IMR-90 (cell line): ENCODE measurements at regions not wholly inside any gene's neighbourhood (a gene's known extent, or its start where the extent isn't known, plus 50 kb on each side); places are given as distances from the start of the nearest gene placed in this dataset.

ENCODE experiments used
- ATAC-seq: fragments of 200-7000 bp; cut with Tn5 transposase; 2 replicates; pipeline ENCODE4 v1.9.1; 2020; ENCODE audit warnings: low read depth, mild to moderate bottlenecking, moderate library complexity
- BruUV-seq: library from RNA; stranded (reverse); fragments of 400-500 nt; replicated peaks from 2 replicates; lab custom pipeline; 2021; lab: Mats Ljungman, UMichigan
- CTCF ChIA-PET: fragments of 300-600 bp; formaldehyde crosslinking; extraction: SDS; loops from one replicate; lab custom pipeline; 2021; ENCODE audit warnings: antibody characterized with exemption; lab: Yijun Ruan, JAX
- POLR2A ChIA-PET: fragments of 300-600 bp; sonication (Branson Sonifier 250); formaldehyde crosslinking; loops from one replicate; lab custom pipeline; 2022; ENCODE audit warnings: antibody characterized with exemption; ENCODE audit not compliant: unreplicated experiment; lab: Charles Lee
- DNase-seq: peaks from one replicate; pipeline ENCODE4 v3.0.0; 2013
- H2AFZ ChIP-seq: replicated peaks from 2 replicates; pipeline ENCODE3; 2013; ENCODE audit warnings: low read length, mild to moderate bottlenecking; ENCODE audit not compliant: poor library complexity
- H2AK5ac ChIP-seq: 2 replicates; pipeline ENCODE4 v1.6.1; 2013; ENCODE audit warnings: low read depth, low read length, inconsistent platforms
- H2AK9ac ChIP-seq: replicated peaks from 2 replicates; pipeline ENCODE3; 2013; ENCODE audit warnings: mild to moderate bottlenecking, low read depth, low read length, moderate library complexity; ENCODE audit not compliant: poor library complexity
- H2BK120ac ChIP-seq: 2 replicates; pipeline ENCODE4 v1.6.1; 2013; ENCODE audit warnings: low read depth, low read length, inconsistent platforms
- H2BK15ac ChIP-seq: 3 replicates; pipeline ENCODE4 v1.6.1; 2013; ENCODE audit warnings: low read depth, low read length, inconsistent platforms
- H2BK20ac ChIP-seq: 2 replicates; pipeline ENCODE4 v1.6.1; 2013; ENCODE audit warnings: low read depth, mild to moderate bottlenecking, inconsistent platforms, low read length, moderate library complexity
- H2BK5ac ChIP-seq: 2 replicates; pipeline ENCODE4 v1.6.1; 2013; ENCODE audit warnings: mild to moderate bottlenecking, low read depth, low read length, inconsistent platforms; ENCODE audit not compliant: poor library complexity, severe bottlenecking
- H3K14ac ChIP-seq: replicated peaks from 2 replicates; pipeline ENCODE4 v1.6.1; 2013; ENCODE audit warnings: low read depth, low read length, inconsistent platforms
- H3K18ac ChIP-seq: 2 replicates; pipeline ENCODE4 v1.6.1; 2013; ENCODE audit warnings: low read depth, low read length, control low read depth
- H3K23ac ChIP-seq: 2 replicates; pipeline ENCODE4 v1.6.1; 2013; ENCODE audit warnings: low read depth, low read length, inconsistent platforms
- H3K27ac ChIP-seq: 2 replicates; pipeline ENCODE4 v1.5.1; 2013; ENCODE audit warnings: mild to moderate bottlenecking, control low read depth, low read length; ENCODE audit not compliant: insufficient read depth
- H3K27me3 ChIP-seq: 2 replicates; pipeline ENCODE4 v1.6.1; 2013; ENCODE audit warnings: low read length; ENCODE audit not compliant: control insufficient read depth, insufficient read depth
- H3K36me3 ChIP-seq: 2 replicates; pipeline ENCODE4 v1.6.1; 2013; ENCODE audit warnings: low read length, mixed read lengths; ENCODE audit not compliant: control insufficient read depth, insufficient read depth
- H3K4ac ChIP-seq: 2 replicates; pipeline ENCODE4 v1.6.1; 2013; ENCODE audit warnings: low read depth, low read length, inconsistent platforms
- H3K4me1 ChIP-seq: 2 replicates; pipeline ENCODE4 v1.6.1; 2013; ENCODE audit warnings: low read length, mixed read lengths; ENCODE audit not compliant: control insufficient read depth, insufficient read depth
- H3K4me2 ChIP-seq: 2 replicates; pipeline ENCODE4 v1.6.1; 2013; ENCODE audit warnings: low read depth, mild to moderate bottlenecking, control low read depth, low read length, moderate library complexity
- H3K4me3 ChIP-seq: 2 replicates; pipeline ENCODE4 v1.5.1; 2013; ENCODE audit warnings: low read depth, mild to moderate bottlenecking, control low read depth, low read length, moderate library complexity; ENCODE audit not compliant: insufficient read depth
- H3K56ac ChIP-seq: 2 replicates; pipeline ENCODE4 v1.6.1; 2013; ENCODE audit warnings: low read length, inconsistent platforms; ENCODE audit not compliant: insufficient read depth; ENCODE audit errors: extremely low read depth
- H3K79me1 ChIP-seq, 2 experiments: 2 replicates each; pipeline ENCODE4 v1.6.1; 2013; ENCODE audit warnings: low read length in 2 of 2, inconsistent platforms in 1 of 2, low read depth in 1 of 2
- H3K9ac ChIP-seq: 2 replicates; pipeline ENCODE4 v1.6.1; 2013; ENCODE audit warnings: low read depth, low read length, control low read depth
- H3K9me1 ChIP-seq: 2 replicates; pipeline ENCODE4 v1.6.1; 2013; ENCODE audit warnings: low read length, inconsistent platforms; ENCODE audit not compliant: insufficient read depth
- H3K9me3 ChIP-seq: 2 replicates; pipeline ENCODE4 v1.6.1; 2013; ENCODE audit warnings: low read length; ENCODE audit not compliant: control insufficient read depth, insufficient read depth
- H4K20me1 ChIP-seq: 2 replicates; pipeline ENCODE4 v1.6.1; 2013; ENCODE audit warnings: low read length, inconsistent platforms; ENCODE audit not compliant: insufficient read depth
- H4K5ac ChIP-seq: 2 replicates; pipeline ENCODE4 v1.6.1; 2013; ENCODE audit warnings: mild to moderate bottlenecking, low read depth, low read length, control low read depth
- H4K8ac ChIP-seq, 2 experiments: 2 replicates each; pipeline ENCODE4 v1.6.1; 2013; ENCODE audit warnings: low read depth in 2 of 2, low read length in 2 of 2, control low read depth in 1 of 2, inconsistent platforms in 1 of 2
- H4K91ac ChIP-seq: 2 replicates; pipeline ENCODE4 v1.6.1; 2013; ENCODE audit warnings: low read depth, low read length, inconsistent platforms; ENCODE audit not compliant: insufficient read depth
- BHLHE40 ChIP-seq: fragments of 150-350 bp; IDR thresholded peaks from 2 replicates; pipeline ENCODE4 v1.6.1; 2016; ENCODE audit warnings: mild to moderate bottlenecking, low read depth, low read length
- CEBPB ChIP-seq: IDR thresholded peaks from 2 replicates; pipeline ENCODE4 v1.6.1; 2012; ENCODE audit warnings: low read depth, low read length, improper control_type of control experiment
- CHD1 ChIP-seq: IDR thresholded peaks from 2 replicates; pipeline ENCODE4 v1.6.1; 2012; ENCODE audit warnings: low read depth, low read length, improper control_type of control experiment
- FOS ChIP-seq: fragments of 150-350 bp; IDR thresholded peaks from 2 replicates; pipeline ENCODE4 v1.6.1; 2016; ENCODE audit warnings: low read depth, low read length
- MAFK ChIP-seq: IDR thresholded peaks from 2 replicates; pipeline ENCODE4 v1.6.1; 2012; ENCODE audit warnings: low read depth, low read length, improper control_type of control experiment
- MAZ ChIP-seq: IDR thresholded peaks from 2 replicates; pipeline ENCODE4 v1.6.1; 2012; ENCODE audit warnings: low read depth, mild to moderate bottlenecking, low read length, improper control_type of control experiment, moderate library complexity, borderline replicate concordance
- MXI1 ChIP-seq: IDR thresholded peaks from 2 replicates; pipeline ENCODE4 v1.6.1; 2012; ENCODE audit warnings: low read depth, mild to moderate bottlenecking, low read length, moderate library complexity, borderline replicate concordance
- NFE2L2 ChIP-seq: fragments of 150-350 bp; IDR thresholded peaks from 2 replicates; pipeline ENCODE4 v1.6.1; 2016; ENCODE audit warnings: low read depth, mild to moderate bottlenecking, low read length
- POLR2A ChIP-seq: IDR thresholded peaks from 2 replicates; pipeline ENCODE4 v1.6.1; 2012; ENCODE audit warnings: mild to moderate bottlenecking, low read depth, low read length
- RAD21 ChIP-seq: IDR thresholded peaks from 2 replicates; pipeline ENCODE4 v1.6.1; 2012; ENCODE audit warnings: low read length, improper control_type of control experiment
- RCOR1 ChIP-seq: IDR thresholded peaks from 2 replicates; pipeline ENCODE4 v1.6.1; 2012; ENCODE audit warnings: mild to moderate bottlenecking, low read length, improper control_type of control experiment; ENCODE audit not compliant: insufficient replicate concordance
- RFX5 ChIP-seq: IDR thresholded peaks from 2 replicates; pipeline ENCODE4 v1.8.0; 2012; ENCODE audit warnings: low read depth, mild to moderate bottlenecking, low read length, moderate library complexity
- SMC3 ChIP-seq: fragments of 150-350 bp; IDR thresholded peaks from 2 replicates; pipeline ENCODE4 v1.6.1; 2016; ENCODE audit warnings: low read depth, mild to moderate bottlenecking, antibody characterized with exemption, low read length, moderate library complexity
- WGBS, 2 experiments: methylation state at CpG; one replicate each; pipeline versions ENCODE4 v1.1.5 to v1.1.7; 2013; ENCODE audit warnings: missing lambda C conversion rate in 2 of 2; ENCODE audit not compliant: insufficient read length in 1 of 2; ENCODE audit errors: extremely low coverage in 2 of 2; 5-methylcytosine and 5-hydroxymethylcytosine counted together
- dilution Hi-C: fragments of 300-500 bp; cut with HindIII; formaldehyde crosslinking; loops from one replicate; pipeline ENCODE4 v1.14.3; 2018; ENCODE audit warnings: low sequenced_read_pairs; ENCODE audit not compliant: unreplicated experiment
- in situ Hi-C: fragments of 300-500 bp; cut with MboI; formaldehyde crosslinking; loops from 3 replicates; pipeline ENCODE4 v1.14.3; 2019; ENCODE audit warnings: low sequenced_read_pairs, inconsistent platforms, mixed read lengths
- intact Hi-C: fragments of 100-400 bp; cut with micrococcal nuclease; formaldehyde crosslinking; loops from 2 replicates; pipeline ENCODE4 v1.10.0; 2022
- TF ChIP-seq, protein P1 (sequence below): conservative IDR thresholded peaks from 2 replicates; pipeline ENCODE4 v1.5.1; 2012; ENCODE audit warnings: mild to moderate bottlenecking, low read depth, low read length, improper control_type of control experiment
- TF ChIP-seq, protein P2 (sequence below): fragments of 150-350 bp; IDR thresholded peaks from 2 replicates; pipeline ENCODE4 v1.6.1; 2016; ENCODE audit warnings: low read depth, mild to moderate bottlenecking, low read length, moderate library complexity, borderline replicate concordance
- TF ChIP-seq, protein P3 (sequence below): fragments of 150-350 bp; IDR thresholded peaks from 2 replicates; pipeline ENCODE4 v1.6.1; 2017; ENCODE audit warnings: mild to moderate bottlenecking, antibody characterized with exemption, low read length, low read depth

DNA sequence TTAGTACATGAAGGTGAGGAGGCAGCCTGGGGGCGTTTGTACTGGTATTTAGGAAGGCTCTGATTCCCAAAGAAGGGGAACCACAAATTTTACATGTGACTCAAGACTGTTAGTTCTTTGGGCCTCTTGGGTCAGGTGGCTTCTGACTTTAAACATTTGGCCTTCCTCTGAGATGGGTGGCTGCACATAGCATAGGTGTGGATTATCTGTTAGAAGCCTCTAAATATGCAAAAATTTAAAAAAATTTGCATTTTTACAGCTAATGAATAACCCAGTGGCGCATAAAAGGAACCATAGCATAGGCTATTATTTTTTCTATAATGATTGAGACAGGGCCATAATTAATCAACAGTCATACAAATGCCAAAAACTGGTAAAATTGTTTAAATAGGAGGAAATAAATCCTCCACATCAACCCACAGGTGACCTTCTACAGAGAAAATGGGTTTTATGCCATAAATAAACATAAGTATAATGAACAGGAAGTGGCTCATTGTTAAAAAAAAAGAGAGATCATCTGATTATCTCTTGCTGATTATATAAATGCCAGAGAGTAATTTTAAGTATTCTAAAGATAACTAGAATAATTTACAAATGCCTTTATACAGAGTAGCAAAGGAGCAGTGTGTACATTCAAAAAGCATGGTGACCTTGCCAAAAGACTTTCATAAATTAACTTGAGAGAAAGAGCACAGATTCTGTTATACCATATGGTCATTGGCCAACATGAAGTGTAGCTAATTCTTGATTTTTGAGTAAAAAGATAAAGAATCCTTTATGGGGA lies 284.2 kb upstream of the ATP2B1 start:
- no peak overlapping the region for H3K14ac ChIP-seq
- no peaks in the 10 kb centered on the region for H3K79me1 ChIP-seq
- H4K5ac ChIP-seq = no peak overlapping the region
- no peaks in the 10 kb centered on the region for H4K20me1 ChIP-seq
- no CpG with 5 or more reads among the region's 2 CpGs for WGBS, 2 experiments
- no TSS peak for BruUV-seq
- H3K56ac ChIP-seq = no peak overlapping the region
- H4K8ac ChIP-seq = no peak overlapping the region
- no peak overlapping the region for H2BK120ac ChIP-seq
- H4K91ac ChIP-seq = no peak overlapping the region
- intact Hi-C loops (no loop called here), dilution Hi-C loops (no loop called here), in situ Hi-C loops (no loop called here)
- H3K23ac ChIP-seq = no peak overlapping the region
- DNase-seq (no peak), ATAC-seq (no peak)
- TF ChIP-seq, protein P1, sequence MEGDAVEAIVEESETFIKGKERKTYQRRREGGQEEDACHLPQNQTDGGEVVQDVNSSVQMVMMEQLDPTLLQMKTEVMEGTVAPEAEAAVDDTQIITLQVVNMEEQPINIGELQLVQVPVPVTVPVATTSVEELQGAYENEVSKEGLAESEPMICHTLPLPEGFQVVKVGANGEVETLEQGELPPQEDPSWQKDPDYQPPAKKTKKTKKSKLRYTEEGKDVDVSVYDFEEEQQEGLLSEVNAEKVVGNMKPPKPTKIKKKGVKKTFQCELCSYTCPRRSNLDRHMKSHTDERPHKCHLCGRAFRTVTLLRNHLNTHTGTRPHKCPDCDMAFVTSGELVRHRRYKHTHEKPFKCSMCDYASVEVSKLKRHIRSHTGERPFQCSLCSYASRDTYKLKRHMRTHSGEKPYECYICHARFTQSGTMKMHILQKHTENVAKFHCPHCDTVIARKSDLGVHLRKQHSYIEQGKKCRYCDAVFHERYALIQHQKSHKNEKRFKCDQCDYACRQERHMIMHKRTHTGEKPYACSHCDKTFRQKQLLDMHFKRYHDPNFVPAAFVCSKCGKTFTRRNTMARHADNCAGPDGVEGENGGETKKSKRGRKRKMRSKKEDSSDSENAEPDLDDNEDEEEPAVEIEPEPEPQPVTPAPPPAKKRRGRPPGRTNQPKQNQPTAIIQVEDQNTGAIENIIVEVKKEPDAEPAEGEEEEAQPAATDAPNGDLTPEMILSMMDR = no peak
- TF ChIP-seq POLR2A = no peak
- no peak for TF ChIP-seq MXI1
- no peak for TF ChIP-seq RFX5
- no peak for TF ChIP-seq RCOR1
- TF ChIP-seq, protein P2, sequence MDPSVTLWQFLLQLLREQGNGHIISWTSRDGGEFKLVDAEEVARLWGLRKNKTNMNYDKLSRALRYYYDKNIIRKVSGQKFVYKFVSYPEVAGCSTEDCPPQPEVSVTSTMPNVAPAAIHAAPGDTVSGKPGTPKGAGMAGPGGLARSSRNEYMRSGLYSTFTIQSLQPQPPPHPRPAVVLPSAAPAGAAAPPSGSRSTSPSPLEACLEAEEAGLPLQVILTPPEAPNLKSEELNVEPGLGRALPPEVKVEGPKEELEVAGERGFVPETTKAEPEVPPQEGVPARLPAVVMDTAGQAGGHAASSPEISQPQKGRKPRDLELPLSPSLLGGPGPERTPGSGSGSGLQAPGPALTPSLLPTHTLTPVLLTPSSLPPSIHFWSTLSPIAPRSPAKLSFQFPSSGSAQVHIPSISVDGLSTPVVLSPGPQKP = no peak
- no peak for TF ChIP-seq SMC3
- no peak for TF ChIP-seq MAFK
- TF ChIP-seq BHLHE40 = no peak
- no peak for TF ChIP-seq CEBPB
- TF ChIP-seq, protein P3, sequence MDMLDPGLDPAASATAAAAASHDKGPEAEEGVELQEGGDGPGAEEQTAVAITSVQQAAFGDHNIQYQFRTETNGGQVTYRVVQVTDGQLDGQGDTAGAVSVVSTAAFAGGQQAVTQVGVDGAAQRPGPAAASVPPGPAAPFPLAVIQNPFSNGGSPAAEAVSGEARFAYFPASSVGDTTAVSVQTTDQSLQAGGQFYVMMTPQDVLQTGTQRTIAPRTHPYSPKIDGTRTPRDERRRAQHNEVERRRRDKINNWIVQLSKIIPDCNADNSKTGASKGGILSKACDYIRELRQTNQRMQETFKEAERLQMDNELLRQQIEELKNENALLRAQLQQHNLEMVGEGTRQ = no peak
- TF ChIP-seq CHD1 = no peak
- no peak for TF ChIP-seq FOS
- TF ChIP-seq MAZ = no peak
- no peak for TF ChIP-seq RAD21
- no peak for TF ChIP-seq NFE2L2
- ChIA-PET POLR2A (no interaction called here), CTCF (interaction anchor here (0.7 kb wide), 2 partner anchors 65 to 598 kb away, joined by 3 to 11 read pairs; no protein-coding TSS in a partner anchor)
- H2BK20ac ChIP-seq = no peak overlapping the region
- H3K9me1 ChIP-seq = peaks cover 2% of the 10 kb centered on the region; the same call in 1 of the 2 replicates
- no peak overlapping the region for H3K18ac ChIP-seq
- H3K4ac ChIP-seq = no peak overlapping the region
- no peak overlapping the region for H2AK9ac ChIP-seq
- H3K27ac ChIP-seq = no peak overlapping the region
- H3K36me3 ChIP-seq = no peaks in the 10 kb centered on the region
- H3K4me1 ChIP-seq = peaks cover 2% of the 10 kb centered on the region
- H2BK15ac ChIP-seq = no peak overlapping the region
- no peak overlapping the region for H2AFZ ChIP-seq
- H2AK5ac ChIP-seq = no peak overlapping the region
- H3K9ac ChIP-seq = no peak overlapping the region
- H3K9me3 ChIP-seq = no peaks in the 10 kb centered on the region
- H2BK5ac ChIP-seq = no peak overlapping the region
- no peaks in the 10 kb centered on the region for H3K27me3 ChIP-seq
- no peak overlapping the region for H3K4me3 ChIP-seq
- no peak overlapping the region for H3K4me2 ChIP-seq
